Posterior vena cava (tissue), 2 donors: ENCODE measurements at regions not wholly inside any gene's neighbourhood (a gene's known extent, or its start where the extent isn't known, plus 50 kb on each side); places are given as distances from the start of the nearest gene placed in this dataset.
"Not testable (repeated sequence)": the region's sequence is repeated elsewhere in the genome, so short reads cannot be mapped to it uniquely, and the experiment has no call there.

Experiments
- DNase-seq: peaks from one replicate; pipeline ENCODE4 v3.0.0-alpha.2; 2020; ENCODE audit warnings: low spot score
- intact Hi-C, 2 donors: fragments of 100-400 bp; cut with DNase I; formaldehyde crosslinking; loops; one replicate each; pipeline versions ENCODE4 v1.14.1 to v1.14.2; 2022 to 2023
- donor health status: DM: yes; HTN: yes; CAD: no.
- donor health status: DM: yes; HTN: yes; CAD: no.

DNA sequence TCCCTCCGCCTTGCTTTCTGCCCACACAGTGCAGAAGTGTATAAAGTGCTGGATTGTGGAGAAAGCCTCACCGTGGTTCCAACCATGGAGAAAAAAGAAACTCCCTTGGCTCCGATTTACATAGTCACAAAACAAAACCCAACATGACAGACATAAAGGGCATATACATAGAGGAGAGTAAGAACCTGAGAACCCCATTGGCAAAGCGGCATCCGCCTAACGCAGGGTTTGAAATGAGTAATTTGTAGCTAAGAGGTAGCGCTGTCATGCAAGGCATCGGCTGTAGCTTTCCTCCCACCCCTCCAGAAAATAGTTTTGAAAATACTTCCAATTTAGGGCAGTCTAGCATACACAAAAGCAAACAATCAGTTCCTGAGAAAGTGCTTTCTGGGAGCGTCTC lies 126.0 kb upstream of the NRBF2 start:
- intact Hi-C loops = no loop called here
- no peak for DNase-seq

DNA sequence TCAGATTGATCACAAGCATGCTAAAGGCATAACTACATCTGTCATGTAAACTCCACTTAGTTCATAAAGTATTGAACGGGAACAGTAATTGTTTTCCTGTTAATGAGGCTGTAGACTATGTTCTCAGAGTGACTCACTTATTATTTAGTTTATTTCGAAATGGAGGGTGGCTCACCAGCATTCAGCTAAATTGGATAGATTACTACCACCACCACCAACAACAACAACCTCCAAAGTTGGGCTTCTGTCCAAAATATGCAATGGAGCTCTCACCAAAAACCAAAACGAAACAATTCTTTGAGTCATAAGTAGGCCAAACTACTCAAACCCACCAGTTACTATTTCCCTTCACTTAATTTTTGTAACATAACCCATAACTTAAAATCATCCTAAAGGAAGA lies 127.9 kb upstream of the NRBF2 start:
- DNase-seq = no peak
- intact Hi-C loops = no loop called here

DNA sequence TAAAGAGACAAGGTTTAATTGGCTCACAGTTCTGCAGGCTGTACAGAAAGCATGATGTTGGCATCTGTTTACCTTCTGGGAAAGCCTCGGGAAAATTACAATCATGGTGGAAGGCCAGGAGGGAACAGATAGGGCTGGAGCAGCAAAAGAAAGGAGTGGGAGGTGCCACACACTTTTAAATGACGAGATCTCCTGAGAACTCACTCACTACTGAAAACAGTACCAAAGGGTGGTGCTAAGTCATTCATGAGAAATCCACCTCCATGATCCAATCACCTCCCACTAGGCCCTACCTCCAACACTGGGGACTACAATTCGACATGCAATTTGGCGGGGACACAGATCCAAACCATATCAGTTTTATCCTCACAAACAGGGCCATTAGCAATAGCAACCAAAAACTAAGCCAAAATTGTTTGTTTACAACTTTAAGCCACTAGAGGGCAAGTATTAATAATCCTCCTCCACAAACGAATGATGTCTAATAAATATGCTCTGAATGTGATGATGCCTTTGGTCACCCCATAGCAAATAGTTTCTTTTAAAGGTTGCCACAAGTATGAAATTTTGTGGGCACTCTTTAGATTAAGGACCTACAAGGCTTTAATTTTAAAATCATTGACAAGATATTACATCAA lies 129.2 kb upstream of the NRBF2 start:
- DNase-seq = no peak
- intact Hi-C loops = no loop called here

DNA sequence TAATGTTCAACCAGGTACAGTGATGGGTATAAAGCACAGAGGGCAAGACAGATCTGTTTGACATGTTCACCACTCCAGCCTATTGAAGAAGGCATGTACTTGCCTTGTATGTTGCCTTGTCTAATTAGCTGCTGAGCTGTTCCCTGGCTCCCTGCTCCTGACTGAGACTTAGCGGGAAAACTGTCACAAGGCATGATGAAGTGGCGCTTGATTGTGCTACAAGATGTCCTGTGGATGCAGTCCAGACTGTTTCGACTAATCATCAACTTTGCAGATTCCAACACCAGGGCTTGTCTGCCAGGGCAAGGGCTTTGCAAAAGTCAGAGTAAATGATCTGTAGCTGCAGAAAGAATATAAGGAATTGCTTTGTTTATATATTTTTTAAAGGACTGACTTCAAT lies 136.2 kb upstream of the NRBF2 start:
- intact Hi-C loops = no loop called here
- no peak for DNase-seq

DNA sequence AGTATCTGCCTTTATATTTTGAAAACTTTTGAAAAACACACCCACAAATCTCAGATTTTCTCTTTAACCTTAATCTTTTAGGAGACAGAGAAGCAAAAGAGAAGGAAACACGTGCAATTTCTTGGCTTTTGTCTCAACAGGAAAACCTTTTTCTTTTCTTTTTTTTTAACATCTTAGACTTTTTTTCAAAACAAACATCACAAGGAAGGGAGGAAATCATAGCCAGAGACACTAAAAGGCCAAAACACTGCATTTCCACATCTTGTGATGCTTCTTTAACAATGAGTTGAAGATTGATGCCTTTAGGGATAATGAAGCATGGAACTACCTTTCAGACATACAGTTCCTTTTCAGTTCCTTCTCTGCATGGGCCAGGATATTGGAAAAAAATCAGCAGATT lies 136.6 kb upstream of the NRBF2 start:
- intact Hi-C loops = no loop called here

DNA sequence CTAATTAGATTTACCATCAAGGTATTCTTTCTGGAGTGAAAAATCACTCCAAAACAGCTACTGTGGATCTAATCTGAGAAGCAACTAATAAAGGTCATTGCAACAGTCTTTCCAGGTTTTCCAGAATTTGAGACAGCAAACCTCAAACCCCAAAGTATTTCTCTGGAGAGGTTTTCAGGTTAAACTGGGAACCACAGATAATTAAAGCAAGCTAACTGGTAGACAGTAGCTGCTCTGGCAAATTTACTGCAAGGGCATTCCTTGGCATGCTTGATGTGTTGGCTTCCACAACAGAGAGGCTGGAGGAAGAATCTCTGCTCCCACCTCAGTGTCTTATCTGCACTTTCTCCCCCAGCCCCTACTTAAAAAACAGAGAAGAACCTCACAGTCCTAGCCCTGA lies 140.0 kb upstream of the NRBF2 start:
- DNase-seq = no peak
- intact Hi-C loops = no loop called here

More for the DNA sequence above, 136.6 kb upstream of the NRBF2 start:
- DNase-seq = no peak

DNA sequence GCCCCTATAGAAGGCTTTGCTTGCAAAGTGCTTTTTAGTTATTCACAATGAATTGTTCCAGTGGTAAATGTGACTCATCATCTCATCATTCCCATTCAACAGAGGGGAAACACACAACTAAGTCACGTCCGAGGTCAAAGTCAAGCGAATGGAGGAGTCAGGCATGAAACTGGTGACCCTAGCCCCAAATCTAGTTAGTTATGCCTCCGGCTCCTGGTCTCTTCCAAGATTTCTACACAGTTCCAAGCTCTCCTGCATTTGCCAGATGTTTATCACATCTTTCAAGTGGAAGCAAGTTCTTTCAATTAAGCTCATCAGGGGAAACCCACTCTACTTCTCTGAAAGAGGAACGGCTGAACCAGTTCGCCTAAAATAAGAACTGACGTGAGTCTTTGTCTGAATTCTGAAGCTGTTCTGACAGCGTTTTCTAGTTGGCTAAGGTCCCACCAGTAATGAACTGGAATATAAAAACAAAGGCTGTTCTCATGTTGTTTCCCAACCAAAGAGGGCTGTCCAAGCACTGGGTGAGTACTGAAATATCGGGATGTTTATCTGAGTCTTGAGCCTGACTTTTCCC lies 140.9 kb upstream of the NRBF2 start:
- intact Hi-C loops = no loop called here

DNA sequence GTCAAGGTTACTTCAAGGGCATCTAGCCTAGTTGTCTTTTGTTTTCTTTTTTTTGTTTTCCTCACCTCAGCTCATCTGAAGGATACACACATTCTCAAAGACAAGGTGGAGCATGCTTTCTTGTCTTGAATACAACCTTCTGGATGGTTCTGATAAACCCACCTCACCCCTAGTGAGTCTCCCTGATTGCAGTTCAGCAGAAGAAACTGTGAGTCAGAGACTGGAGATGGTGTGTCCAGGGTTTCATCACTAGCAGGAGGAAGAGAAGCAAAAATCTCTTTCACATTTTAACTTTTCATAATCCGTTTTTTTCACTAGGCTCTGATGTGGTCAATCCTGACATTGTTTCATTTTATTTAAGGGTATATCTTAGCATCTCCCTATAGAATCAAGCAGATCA lies 143.0 kb upstream of the NRBF2 start:
- intact Hi-C loops = no loop called here
- no peak for DNase-seq

More for the DNA sequence above, 140.9 kb upstream of the NRBF2 start:
- DNase-seq = no peak

DNA sequence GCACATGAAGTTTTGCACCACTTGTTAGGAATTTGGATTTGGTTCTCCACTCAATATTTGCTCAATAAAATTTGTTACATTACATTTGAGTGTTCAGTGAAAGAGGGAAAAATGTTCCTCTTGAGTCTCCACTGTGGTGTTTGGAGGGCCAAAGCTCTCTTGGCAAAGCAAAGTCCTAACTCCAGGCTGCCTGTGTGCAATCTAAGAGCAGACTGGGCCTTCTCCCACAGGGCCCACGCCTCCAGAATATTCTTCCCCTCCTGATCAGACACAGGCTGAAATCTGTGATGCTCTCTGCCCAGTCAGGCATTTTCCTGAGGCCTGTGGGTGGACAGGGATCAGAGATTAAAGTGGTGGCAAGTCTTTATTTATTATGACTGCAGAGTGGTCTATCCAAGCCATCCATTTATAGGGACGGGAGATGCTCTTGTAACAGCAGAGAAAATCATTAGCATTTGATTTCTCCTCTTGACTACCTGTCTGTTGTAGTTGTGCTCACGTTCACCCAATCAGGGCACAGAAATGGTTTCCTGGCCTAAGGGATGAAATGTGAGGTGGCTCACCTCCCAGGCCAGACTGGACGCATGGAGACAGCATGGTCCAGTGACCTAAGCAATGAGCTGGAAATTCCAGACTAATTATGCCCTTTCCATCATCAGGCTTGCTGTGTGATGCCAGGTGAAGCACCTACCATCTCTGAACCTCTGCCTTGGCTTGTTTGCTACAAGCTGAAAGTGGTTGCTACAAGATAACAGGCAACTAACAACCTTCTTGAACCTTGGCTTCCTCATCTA lies 147.1 kb upstream of the NRBF2 start:
- intact Hi-C loops = no loop called here
- DNase-seq = no peak

DNA sequence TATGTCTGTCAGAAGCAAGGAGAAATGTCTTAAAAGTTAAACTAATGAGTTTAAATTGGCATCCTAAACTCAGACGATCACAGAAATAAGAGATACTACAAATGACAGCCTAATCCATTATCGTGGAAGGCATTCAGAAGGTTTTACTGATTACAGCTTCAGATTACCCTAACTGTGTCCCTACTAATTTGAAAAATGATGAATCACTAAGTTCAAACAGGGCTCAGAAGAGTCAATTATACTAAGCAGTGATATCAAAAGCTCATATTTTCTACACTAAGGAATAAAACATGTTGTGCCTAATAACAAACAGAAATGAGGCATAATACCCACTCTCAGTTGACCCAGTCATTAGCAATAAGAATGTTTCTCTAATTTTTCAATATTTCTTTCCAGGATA lies 152.0 kb upstream of the NRBF2 start:
- no peak for DNase-seq
- intact Hi-C loops = no loop called here

DNA sequence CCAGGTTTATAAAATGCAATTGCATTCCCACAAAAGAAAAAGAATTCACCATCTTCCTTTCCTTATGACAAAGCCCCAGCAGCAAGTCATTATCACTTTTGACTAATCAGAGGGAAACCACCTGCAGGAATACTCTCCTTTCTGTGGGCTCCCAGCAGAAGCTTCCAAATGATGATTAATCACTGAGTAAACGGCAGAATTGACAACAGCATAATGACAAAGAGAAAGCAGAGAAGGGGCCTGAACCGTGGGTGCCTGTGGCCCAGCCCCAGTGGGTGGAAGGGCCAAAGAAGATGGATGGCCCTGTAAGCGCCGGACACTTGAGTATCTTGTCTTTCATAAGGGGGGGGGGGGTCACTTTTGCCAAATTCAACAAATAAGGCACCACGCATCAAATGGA lies 152.4 kb upstream of the NRBF2 start:
- intact Hi-C loops = no loop called here

DNA sequence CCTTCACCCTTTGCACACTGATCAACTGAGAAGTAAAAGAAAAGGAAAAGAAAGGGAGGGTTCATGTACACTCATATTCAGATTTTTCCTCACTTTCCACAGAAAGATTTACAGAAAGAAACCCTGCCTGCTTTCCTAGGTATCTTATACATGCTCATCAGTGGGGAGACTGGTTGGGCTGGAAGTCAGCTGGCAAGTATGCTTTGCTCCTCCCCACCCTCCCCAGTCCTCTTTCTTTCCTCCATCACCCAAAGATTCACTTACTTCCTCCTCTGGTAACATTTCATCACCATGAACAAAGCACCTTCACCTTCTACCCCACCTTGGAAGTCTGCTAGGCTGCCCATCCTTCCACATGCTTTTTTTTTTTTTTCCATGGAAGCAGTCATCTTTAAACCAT lies 153.2 kb upstream of the NRBF2 start:
- DNase-seq = no peak
- intact Hi-C loops = no loop called here

More for the DNA sequence above, 152.4 kb upstream of the NRBF2 start:
- DNase-seq = no peak

DNA sequence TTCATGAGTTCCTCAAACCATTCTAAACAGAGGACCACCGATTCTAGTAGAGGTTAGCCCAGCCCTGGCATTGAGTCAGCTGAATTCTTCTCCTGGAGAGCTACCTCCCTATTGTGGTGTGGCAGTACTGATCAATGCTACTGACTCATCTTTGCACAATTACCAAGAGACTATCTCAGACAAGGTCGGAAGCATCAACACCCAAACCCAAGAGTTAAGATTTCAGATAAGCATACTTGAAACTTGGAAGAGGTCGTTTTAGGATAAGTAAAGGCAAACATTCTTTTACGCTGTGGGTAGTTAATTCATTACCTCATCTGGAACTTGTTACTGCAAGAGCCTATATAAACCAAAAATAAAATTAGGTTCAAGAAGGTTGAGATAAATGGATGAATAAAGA lies 154.6 kb upstream of the NRBF2 start:
- intact Hi-C loops = no loop called here
- no peak for DNase-seq

DNA sequence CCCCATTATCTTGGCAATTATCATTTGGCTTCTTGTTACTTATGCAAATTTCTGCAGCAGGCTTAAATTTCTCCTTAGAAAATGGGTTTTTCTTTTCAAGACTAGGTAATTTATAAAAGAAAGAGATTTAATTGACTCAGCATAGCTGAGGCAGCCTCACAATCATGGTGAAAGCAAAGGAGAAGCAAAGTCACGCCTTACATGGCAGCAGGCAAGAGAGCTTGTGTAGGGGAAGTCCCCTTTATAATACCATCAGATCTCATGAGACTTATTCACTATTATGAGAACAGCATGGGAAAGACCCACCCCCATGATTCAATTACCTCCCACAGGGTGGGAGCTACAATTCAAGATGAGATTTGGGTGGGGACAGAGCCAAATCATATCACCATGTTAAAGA lies 158.3 kb upstream of the NRBF2 start:
- intact Hi-C loops, DNase-seq: not testable (repeated sequence)

DNA sequence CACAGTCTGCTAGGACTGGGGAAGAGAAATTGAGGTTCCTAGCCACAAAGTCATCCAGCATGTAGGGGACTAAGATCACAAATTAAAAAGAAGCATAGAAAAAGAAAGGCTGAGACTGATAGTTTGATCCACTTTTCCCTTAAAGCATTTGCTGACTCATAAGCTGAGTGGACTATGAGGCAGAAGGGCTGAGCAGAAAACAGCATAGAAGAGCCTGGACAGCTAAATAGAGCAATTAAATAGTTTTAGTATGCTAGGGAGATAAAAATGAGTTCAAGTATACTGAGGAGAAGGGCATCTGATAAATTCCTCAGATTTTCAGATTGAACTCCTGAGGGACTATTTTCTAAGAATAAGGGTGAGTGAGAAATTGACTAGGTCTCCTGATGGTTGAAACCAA lies 155.9 kb upstream of the EGR2 start:
- no peak for DNase-seq
- intact Hi-C loops = no loop called here

DNA sequence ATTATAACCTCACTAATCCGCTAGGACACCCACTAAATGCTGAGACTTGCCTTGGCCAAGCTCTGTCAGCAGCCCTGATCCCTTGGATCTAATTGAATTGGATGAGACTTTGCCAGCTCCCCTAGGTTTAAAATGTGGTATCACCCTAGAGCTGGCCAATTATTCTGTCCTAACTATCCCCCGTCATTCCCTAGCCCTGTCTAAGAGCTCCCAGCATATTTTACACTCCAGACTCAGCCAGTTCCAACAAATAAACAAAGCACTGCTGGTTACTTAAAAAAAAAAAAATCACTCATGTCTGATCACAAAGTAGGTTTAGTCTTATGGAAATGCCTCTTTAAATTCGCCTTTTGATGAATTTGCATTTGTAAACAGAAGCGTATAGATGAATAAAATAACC lies 147.9 kb upstream of the EGR2 start:
- DNase-seq = no peak
- intact Hi-C loops = no loop called here

DNA sequence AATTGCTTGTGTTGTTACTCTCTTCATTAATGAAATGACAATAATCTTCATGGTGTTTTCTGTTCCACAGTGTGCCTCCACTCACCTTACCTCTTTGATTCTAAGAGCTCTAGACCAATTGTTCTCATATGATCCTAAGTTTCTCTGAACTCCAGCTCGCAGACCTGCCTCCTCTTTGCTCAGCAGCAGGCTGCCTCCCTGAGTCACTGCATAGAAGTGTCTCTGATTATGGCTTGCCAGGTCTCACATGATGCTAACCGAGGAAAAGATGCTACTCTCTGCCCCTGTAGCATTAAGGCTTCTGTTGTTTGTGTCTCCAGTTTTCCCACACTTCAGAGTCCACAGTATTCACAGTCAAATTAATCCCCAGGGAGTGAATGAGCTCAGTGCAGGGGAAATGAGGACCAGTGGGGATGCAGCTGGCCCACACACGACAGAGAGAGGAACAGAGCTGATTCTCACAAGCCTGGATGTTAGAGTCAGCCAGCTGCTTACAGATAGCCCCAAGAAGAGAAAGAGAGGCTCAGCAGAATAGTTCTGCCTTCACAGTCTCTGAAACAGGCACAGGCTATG lies 145.9 kb upstream of the EGR2 start:
- intact Hi-C loops = no loop called here
- DNase-seq = no peak

DNA sequence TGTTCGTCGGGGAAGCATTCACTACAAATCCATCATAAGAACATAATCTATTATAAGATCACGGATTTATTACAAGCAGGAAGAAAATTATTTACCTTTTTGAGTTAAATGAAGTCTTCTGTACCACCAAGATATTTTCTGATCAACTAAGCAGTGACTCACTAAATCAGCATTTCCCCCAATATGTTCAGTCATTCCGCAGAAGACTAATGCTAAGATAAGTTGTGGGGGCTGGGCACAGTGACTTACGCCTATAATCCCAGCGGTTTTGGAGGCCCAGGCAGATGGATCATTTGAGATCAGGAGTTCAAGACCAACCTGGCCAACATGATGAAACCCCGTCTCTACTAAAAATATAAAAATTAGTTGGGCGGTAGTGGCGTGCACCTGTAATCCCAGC lies 144.2 kb upstream of the EGR2 start:
- no peak for DNase-seq
- intact Hi-C loops = no loop called here

DNA sequence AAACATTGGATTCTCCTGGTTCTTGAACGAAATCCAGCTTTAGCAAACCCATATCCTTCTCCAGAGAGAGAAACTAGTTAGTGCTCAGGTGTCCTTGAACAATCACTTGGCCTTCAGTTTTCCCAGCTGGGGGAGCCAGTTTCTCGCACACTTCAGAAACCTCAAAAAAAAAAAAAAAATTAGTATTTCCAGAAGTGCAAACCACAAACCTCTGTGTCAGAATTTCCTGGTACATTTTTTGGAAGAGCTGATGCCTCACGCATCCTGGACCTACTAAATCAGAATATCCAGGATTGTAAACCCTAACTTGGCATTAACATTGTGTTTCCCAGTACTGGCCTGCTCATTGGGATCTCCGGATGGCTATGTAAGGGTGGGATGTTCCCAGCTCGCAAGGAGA lies 143.4 kb upstream of the EGR2 start:
- intact Hi-C loops = no loop called here
- DNase-seq = no peak

DNA sequence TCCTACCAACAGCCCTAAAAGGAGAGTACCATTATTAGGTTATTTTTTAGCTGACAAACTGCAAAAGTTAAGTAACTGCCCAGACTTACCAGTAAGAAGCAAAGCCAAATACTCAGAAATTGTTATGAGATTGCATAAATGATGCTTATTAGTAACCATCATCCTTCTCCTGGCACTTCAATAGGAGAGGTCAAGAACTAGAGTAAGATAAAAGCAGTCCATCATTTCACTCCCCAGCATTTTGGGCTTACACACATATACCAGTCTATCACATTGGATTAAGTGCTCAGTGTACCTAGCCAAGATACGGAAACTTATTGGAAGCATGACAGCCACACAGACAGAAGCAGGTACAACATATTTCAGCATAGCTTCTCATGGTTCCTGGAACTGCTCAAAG lies 142.8 kb upstream of the EGR2 start:
- intact Hi-C loops = no loop called here
- no peak for DNase-seq

DNA sequence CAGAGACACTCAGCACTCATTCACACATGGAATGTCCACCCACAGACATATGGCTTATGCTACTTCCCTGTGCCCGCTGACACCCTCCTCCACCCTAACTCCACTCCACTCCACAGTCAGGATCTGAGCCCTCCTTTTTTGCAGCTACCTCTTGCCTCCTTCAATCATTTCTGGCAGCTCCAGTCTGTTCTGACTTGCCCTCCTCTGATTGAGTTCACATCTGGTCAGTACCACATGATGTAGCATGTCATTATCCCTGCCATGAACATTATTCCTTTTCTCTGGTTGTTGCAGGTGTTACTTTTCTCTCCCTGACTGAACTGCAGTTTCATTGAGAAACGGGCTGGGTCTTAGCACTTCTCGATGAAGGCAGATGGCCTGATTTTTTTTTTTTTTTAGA lies 130.1 kb upstream of the EGR2 start:
- DNase-seq = no peak
- intact Hi-C loops = no loop called here
